HUES48 (cell line): ENCODE measurements at regions not wholly inside any gene's neighbourhood (a gene's known extent, or its start where the extent isn't known, plus 50 kb on each side); places are given as distances from the start of the nearest gene placed in this dataset.
"Not testable (repeated sequence)": the region's sequence is repeated elsewhere in the genome, so short reads cannot be mapped to it uniquely, and the experiment has no call there.

Experiments used
- H3K27ac ChIP-seq: one replicate; pipeline ENCODE4 v1.7.0; 2013; ENCODE audit warnings: low read depth, low read length, inconsistent platforms
- H3K27me3 ChIP-seq: 2 replicates; pipeline ENCODE4 v1.6.1; 2013; ENCODE audit warnings: mild to moderate bottlenecking, low read length; ENCODE audit not compliant: control insufficient read depth, insufficient read depth
- H3K36me3 ChIP-seq: 2 replicates; pipeline ENCODE4 v1.6.1; 2013; ENCODE audit warnings: low read length; ENCODE audit not compliant: control insufficient read depth, insufficient read depth
- H3K4me1 ChIP-seq: 2 replicates; pipeline ENCODE4 v1.6.1; 2013; ENCODE audit warnings: mild to moderate bottlenecking, low read length; ENCODE audit not compliant: control insufficient read depth, insufficient read depth
- H3K4me3 ChIP-seq: 2 replicates; pipeline ENCODE4 v1.5.1; 2013; ENCODE audit warnings: mild to moderate bottlenecking, low read depth, low read length
- H3K9ac ChIP-seq: 2 replicates; pipeline ENCODE4 v1.6.1; 2013; ENCODE audit warnings: mild to moderate bottlenecking, low read depth, low read length, moderate library complexity
- H3K9me3 ChIP-seq: 2 replicates; pipeline ENCODE4 v1.6.1; 2013; ENCODE audit warnings: low read length; ENCODE audit not compliant: control insufficient read depth, insufficient read depth

DNA sequence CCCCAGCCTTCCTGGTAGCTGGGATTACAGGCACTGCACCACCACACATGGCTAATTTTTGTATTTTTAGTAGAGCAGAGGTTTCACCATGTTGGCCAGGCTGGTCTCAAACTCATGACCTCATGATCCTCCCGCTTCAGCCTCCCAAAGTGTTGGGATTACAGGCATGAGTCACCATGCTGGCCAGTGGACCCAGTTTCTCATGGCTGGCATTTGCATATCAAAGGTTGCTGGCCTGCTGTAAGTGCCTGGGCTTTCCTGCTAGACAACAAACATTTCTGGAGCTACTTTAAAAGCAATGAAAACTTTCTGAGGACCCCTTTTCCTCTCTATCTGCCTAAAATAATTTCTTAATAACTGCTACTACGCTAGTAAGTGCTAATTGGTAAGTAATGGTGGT is 228.2 kb downstream of the PCDH10 start:
- H3K4me3 ChIP-seq = no peak overlapping the region
- no peak overlapping the region for H3K9ac ChIP-seq
- no peaks in the 10 kb centered on the region for H3K27me3 ChIP-seq
- H3K36me3 ChIP-seq = no peaks in the 10 kb centered on the region
- no peaks in the 10 kb centered on the region for H3K9me3 ChIP-seq
- no peak overlapping the region for H3K27ac ChIP-seq
- no peaks in the 10 kb centered on the region for H3K4me1 ChIP-seq

DNA sequence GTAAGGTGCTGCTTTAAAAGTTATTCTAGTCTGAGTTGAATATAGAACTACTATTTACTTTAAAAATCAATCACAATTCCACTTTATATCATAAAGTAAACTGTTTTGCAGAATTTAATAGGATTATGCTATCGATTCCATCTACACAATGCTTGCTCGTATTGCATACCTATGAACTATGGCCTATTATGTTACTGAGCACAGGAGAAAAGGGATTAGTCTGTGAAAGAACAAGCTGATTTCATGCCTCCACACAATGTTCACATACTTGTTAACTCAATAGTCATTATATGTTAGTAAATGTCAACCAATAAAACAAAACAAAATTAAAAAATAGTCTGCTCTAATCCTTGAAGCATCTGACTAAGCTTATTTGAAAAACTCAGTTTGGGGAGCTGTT is 223.6 kb downstream of the PCDH10 start:
- no peak overlapping the region for H3K27ac ChIP-seq

DNA sequence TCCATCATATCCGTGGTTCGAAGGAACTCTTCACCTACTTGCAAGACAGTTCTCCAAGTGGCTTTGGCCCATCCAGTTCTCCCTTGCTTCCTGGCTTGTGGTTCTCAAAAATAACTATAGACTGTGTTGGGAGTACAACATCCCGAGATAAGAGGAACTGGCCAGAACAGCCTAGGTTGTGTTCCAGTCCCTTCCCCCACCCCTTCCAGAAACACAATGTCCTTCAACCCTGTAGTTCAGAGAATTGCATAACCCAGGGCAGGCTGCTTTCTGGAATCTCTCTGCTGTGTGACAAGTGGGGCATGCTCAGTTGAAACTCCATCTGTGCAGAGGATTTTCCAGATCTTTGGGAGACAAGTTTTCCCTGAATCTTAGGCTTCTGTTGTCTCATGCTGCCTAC is 206.5 kb downstream of the PCDH10 start:
- Histone ChIP-seq H3K27ac (no peak overlapping the region), H3K9me3 (no peaks in the 10 kb centered on the region), H3K4me1 (no peaks in the 10 kb centered on the region), H3K27me3 (no peaks in the 10 kb centered on the region), H3K9ac (no peak overlapping the region), H3K4me3 (no peak overlapping the region), H3K36me3 (no peaks in the 10 kb centered on the region)

More for the DNA sequence above, 223.6 kb downstream of the PCDH10 start:
- H3K36me3 ChIP-seq = no peaks in the 10 kb centered on the region
- no peak overlapping the region for H3K9ac ChIP-seq
- H3K4me3 ChIP-seq = no peak overlapping the region
- H3K9me3 ChIP-seq = no peaks in the 10 kb centered on the region
- no peaks in the 10 kb centered on the region for H3K27me3 ChIP-seq
- H3K4me1 ChIP-seq = no peaks in the 10 kb centered on the region

DNA sequence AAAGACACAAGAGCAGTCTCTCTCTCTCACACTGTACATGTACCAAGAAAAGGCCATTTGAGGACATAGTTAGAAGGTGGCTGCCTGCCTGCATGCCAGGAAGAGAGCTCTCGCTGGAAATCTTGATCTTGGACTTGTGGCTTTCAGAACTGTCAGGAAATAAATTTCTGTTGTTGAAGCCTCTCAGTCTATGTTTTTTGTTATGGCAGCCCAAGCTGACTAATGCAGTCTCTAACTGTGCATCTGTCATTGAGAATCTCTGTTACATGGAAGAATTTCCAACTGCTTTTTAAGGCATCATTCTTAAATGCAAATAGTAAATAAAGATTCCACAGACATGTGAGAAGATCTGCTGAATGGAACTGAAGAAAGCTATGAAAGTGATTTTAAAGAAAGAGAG is 198.3 kb downstream of the PCDH10 start:
- Histone ChIP-seq H3K9me3 (no peaks in the 10 kb centered on the region), H3K4me3 (no peak overlapping the region), H3K27me3 (no peaks in the 10 kb centered on the region), H3K9ac (no peak overlapping the region), H3K4me1 (no peaks in the 10 kb centered on the region), H3K36me3 (no peaks in the 10 kb centered on the region), H3K27ac (no peak overlapping the region)

DNA sequence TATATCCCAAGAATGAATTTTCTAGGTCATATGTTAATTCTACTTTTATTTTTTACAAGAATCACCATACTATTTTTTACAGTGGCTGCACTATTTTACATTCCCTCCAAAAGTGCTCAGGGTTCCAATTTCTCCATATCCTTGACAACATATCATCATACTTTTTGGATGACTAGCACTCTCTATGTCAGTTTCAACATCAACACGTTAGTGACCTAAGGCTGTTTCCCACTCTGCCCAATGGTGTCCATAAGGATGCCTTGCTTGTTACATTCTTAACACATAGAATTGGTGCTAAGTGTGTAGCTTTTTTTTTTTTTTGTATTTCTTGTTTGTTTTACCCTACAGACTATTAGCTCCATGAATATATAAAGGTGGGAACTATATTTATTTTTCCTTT is 175.4 kb downstream of the PCDH10 start:
- Histone ChIP-seq H3K36me3 (no peaks in the 10 kb centered on the region), H3K27ac (no peak overlapping the region), H3K9ac (no peak overlapping the region), H3K4me1 (peaks cover 8% of the 10 kb centered on the region), H3K9me3 (no peaks in the 10 kb centered on the region), H3K27me3 (no peaks in the 10 kb centered on the region), H3K4me3 (no peak overlapping the region)

DNA sequence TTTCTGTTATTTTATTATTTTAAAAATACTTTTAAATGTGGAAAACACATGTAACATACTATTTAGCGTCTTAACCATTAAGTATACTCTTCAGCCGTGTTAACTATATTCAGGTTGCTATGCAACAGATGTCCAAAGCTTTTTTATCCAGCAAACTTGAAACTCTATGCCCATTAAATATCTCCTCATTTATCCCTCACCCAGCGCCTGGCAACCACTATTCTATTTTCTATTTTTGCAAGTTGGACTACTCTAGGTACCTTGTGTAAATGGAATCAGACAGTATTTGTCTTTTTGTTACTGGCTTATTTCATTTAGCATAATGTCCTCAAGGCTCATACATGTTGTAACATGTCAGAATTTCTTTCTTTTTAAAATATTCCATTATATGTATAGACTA is 174.6 kb downstream of the PCDH10 start:
- Histone ChIP-seq H3K4me3 (no peak overlapping the region), H3K9me3 (no peaks in the 10 kb centered on the region), H3K9ac (no peak overlapping the region), H3K36me3 (no peaks in the 10 kb centered on the region), H3K27ac (no peak overlapping the region), H3K27me3 (no peaks in the 10 kb centered on the region), H3K4me1 (peaks cover 8% of the 10 kb centered on the region)

DNA sequence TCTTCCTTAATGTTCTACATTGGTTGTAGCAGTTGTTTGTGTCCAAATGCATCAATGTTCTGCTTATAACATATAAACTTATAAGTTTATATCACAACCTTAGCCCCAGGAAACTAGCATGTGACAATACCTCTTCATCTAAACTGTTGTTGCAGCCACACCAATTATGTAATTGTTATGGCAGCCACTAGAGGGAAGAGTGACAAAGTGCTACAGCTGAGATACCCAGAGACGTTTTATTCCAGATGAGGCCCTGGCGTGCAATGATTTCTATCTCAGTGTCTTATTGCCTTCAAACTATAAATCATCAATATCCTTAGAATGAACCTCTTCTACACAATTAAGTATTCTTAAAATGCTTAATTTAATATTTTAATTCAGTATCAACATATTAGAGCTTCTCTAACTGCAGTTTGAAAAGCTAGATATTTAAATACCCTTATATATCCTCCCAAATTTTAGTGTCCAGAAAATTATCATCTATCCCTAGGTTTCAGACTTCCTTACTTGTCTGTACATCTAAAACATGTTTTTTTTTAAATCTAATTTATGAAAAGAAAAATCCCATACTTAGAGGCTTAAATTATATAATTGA is 171.6 kb downstream of the PCDH10 start:
- Histone ChIP-seq H3K27ac (no peak overlapping the region), H3K36me3 (no peaks in the 10 kb centered on the region), H3K9me3 (no peaks in the 10 kb centered on the region), H3K4me3 (no peak overlapping the region), H3K4me1 (no peaks in the 10 kb centered on the region), H3K9ac (no peak overlapping the region), H3K27me3 (no peaks in the 10 kb centered on the region)

DNA sequence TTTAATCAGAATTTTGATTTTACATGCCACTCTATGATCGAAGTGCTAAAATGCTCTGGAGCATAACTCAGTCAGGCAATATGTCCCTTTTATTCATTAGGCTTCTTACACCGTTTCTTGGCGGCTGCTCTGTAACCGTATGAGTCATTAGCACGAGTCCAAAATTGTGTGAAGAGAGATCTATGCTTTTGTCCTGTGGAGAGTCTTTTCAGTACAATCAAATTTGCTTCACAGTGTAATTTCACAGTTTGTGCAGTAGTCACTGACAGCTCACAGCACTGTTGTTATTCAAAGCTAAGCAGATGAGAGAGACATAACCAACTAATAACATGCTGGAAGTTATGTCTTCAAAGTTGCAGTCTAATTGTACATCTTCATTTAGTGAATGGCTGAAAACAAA is 167.8 kb downstream of the PCDH10 start:
- Histone ChIP-seq H3K4me3 (no peak overlapping the region), H3K27me3 (no peaks in the 10 kb centered on the region), H3K9ac (no peak overlapping the region), H3K27ac (no peak overlapping the region), H3K9me3 (no peaks in the 10 kb centered on the region), H3K4me1 (no peaks in the 10 kb centered on the region), H3K36me3 (no peaks in the 10 kb centered on the region)

DNA sequence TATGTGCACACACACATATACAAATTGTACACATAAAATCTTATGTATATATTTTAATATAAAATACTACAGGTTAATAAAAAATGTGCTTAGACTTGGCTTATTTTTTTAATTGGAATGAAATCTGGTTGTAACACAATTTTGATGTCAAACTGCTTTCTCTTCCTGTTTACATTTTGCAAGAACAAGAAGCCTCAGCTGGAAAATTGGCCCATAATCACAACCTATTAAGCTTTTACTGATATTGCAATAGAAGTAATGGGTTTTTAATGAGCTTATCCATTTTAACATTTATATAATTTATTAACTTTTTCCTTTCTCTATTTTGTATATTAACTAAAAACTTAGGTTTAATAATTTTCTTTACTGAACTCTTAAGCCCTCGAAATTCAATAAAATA is 165.9 kb downstream of the PCDH10 start:
- Histone ChIP-seq H3K9me3 (no peaks in the 10 kb centered on the region), H3K4me1 (no peaks in the 10 kb centered on the region)

DNA sequence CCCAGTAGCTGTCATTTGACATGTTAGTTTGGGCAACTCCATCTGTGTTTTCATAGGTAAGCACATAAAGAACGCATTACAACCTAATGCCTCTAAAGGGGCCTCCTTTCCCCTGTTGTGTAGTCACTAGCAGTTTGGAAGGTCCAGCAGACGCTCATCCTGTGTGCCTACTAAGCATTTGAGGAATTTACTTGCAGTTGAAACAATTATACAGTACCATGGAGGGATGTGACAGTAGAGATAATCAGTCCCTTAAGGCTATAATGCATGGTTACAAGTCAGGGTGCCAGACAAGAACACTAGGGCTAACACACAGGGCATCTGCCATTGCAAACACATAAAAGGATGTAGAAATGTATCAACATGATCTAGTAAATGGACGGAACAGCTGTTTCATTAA is 138.3 kb downstream of the PCDH10 start:
- no peak overlapping the region for H3K27ac ChIP-seq
- no peak overlapping the region for H3K4me3 ChIP-seq
- H3K4me1 ChIP-seq = no peaks in the 10 kb centered on the region
- no peak overlapping the region for H3K9ac ChIP-seq
- H3K36me3 ChIP-seq = no peaks in the 10 kb centered on the region
- no peaks in the 10 kb centered on the region for H3K27me3 ChIP-seq
- no peaks in the 10 kb centered on the region for H3K9me3 ChIP-seq

More for the DNA sequence above, 165.9 kb downstream of the PCDH10 start:
- Histone ChIP-seq H3K36me3 (no peaks in the 10 kb centered on the region), H3K9ac (no peak overlapping the region), H3K4me3 (no peak overlapping the region), H3K27me3 (no peaks in the 10 kb centered on the region), H3K27ac (no peak overlapping the region)

DNA sequence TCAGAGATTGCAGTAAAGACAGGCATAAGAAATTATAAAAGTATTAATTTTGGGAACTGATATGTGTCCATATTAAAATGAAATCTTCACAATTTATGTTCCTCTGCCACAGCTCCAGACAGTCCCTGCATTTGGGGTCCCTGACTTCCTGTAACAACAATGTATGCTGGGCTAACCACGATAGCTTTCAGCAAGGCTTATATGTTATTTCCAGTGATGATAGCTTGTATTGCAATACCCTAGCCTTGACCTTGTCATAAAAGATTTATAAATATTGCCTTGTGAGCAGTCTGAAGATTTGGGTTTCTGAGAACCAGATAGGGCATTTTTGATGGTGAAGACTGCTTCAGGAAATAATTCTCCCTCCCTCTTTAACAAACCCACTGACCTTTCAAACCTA is 129.5 kb downstream of the PCDH10 start:
- H3K4me3 ChIP-seq = no peak overlapping the region
- no peaks in the 10 kb centered on the region for H3K36me3 ChIP-seq
- H3K9ac ChIP-seq = no peak overlapping the region
- H3K27ac ChIP-seq = no peak overlapping the region
- H3K9me3 ChIP-seq = no peaks in the 10 kb centered on the region
- H3K27me3 ChIP-seq = no peaks in the 10 kb centered on the region
- H3K4me1 ChIP-seq = no peaks in the 10 kb centered on the region

DNA sequence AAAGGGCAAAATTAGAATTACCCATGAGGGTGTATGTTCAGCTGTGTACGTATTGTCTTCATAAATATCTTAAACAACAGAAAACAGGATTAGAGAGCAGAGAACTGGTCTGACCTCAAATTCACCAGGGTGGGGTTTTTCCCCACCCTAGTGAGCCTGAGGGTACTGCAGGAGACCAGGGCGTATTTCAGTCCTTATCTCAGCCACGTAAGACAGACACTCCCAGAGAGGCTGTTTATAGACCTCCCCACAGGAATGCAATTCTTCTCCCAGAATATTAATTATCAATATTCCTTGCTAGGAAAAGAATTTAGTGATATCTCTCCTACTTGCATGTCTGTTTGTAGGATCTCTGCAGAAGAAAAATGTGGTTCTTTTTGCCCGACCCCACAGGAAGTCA is 128.8 kb downstream of the PCDH10 start:
- H3K27ac ChIP-seq, H3K9me3 ChIP-seq, H3K36me3 ChIP-seq, H3K4me1 ChIP-seq, H3K27me3 ChIP-seq, H3K4me3 ChIP-seq, H3K9ac ChIP-seq: not testable (repeated sequence)
